Hematopoietic multipotent progenitor cell treated with erythropoietin and hydrocortisone succinate and interleukin-3 and kit ligand, for 17 days (in vitro differentiated cells): ENCODE measurements at regions not wholly inside any gene's neighbourhood (a gene's known extent, or its start where the extent isn't known, plus 50 kb on each side); places are given as distances from the start of the nearest gene placed in this dataset.
"Not testable (repeated sequence)": the region's sequence is repeated elsewhere in the genome, so short reads cannot be mapped to it uniquely, and the experiment has no call there.

Experiments used
- DNase-seq: peaks from one replicate; pipeline ENCODE4 v3.0.0-alpha.2; 2015; ENCODE audit warnings: low spot score

- no peak for DNase-seq
Observed at GRCh38 chr3:127417709-127418559, 130.1 kb upstream of the PRR20G start.

- DNase-seq, result no peak
Observed at GRCh38 chr3:127413871-127414270, 126.0 kb upstream of the PRR20G start.

GRCh38 chr3:127413318-127413673 lies 125.5 kb upstream of the PRR20G start:
- no peak for DNase-seq

- no peak for DNase-seq
Observed at GRCh38 chr3:127412578-127413317, 124.9 kb upstream of the PRR20G start.

- not testable (repeated sequence) for DNase-seq
Observed at GRCh38 chr3:127411875-127412274, 124.0 kb upstream of the PRR20G start.

- DNase-seq, result no peak
Observed at GRCh38 chr3:127411083-127411727, 123.4 kb upstream of the PRR20G start.

- no peak for DNase-seq
Observed at GRCh38 chr3:127410678-127411077, 122.8 kb upstream of the PRR20G start.

- DNase-seq, result no peak
Observed at GRCh38 chr3:127410137-127410488, 122.3 kb upstream of the PRR20G start.

- DNase-seq, result no peak
Observed at GRCh38 chr3:127409421-127410136, 121.7 kb upstream of the PRR20G start.

GRCh38 chr3:127408684-127409420 lies 121.0 kb upstream of the PRR20G start:
- no peak for DNase-seq

- DNase-seq, result no peak
Observed at GRCh38 chr3:127408022-127408683, 120.3 kb upstream of the PRR20G start.

GRCh38 chr3:127407026-127407939 lies 119.4 kb upstream of the PRR20G start:
- DNase-seq, result no peak

- no peak for DNase-seq
Observed at GRCh38 chr3:127406309-127407025, 118.6 kb upstream of the PRR20G start.

- no peak for DNase-seq
Observed at GRCh38 chr3:127405791-127406190, 117.9 kb upstream of the PRR20G start.

- no peak for DNase-seq
Observed at GRCh38 chr3:127405010-127405598, 117.3 kb upstream of the PRR20G start.

- DNase-seq, result no peak
Observed at GRCh38 chr3:127404221-127405009, 116.6 kb upstream of the PRR20G start.

GRCh38 chr3:127403795-127404194 lies 115.9 kb upstream of the PRR20G start:
- DNase-seq, result no peak

- DNase-seq, result no peak
Observed at GRCh38 chr3:127399154-127399553, 111.3 kb upstream of the PRR20G start.
